ENCODE measurements at regions not wholly inside any gene's neighbourhood (a gene's known extent, or its start where the extent isn't known, plus 50 kb on each side); places are given as distances from the start of the nearest gene placed in this dataset.
A peak's percentile ranks its signal among the peaks of the same experiment; 100 is the strongest.

DNA sequence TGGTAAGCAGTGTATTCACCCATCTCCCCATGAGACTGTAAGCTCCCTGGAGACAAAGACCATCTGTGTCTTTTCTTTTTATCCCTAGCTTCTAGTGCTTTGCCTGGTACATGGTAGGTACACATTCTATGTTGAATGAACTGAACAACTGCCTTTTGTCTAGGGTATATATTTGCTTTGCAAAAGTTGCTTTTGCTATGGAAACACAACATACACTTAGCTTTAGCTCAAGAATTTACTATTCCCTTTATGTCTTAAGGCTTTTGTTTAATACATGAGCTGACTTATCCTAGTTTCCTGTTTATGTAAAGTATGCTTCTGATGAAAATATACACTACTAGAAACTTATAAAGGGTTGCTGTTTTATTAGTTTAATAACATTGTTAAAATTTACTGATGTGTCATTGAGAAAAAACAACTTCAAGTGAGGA lies 198.2 kb downstream of the PRL start:
- Histone ChIP-seq H3K79me1 (ENCODE audit: low read depth in 1 of 2, low read length in 2 of 2) (0 out of 4 replicates have a peak, but pooled peaks cover 0 to 5% of the 10 kb centered on the region in 2 experiments), H3K9me3 (ENCODE audit: control insufficient read depth, insufficient read depth, low read length) (no peaks in the 10 kb centered on the region), H3K9ac (ENCODE audit: low read depth, low read length) (no peak overlapping the region), H2AK5ac (ENCODE audit: low read depth, low read length) (no peak overlapping the region), H2BK120ac (ENCODE audit: low read depth, low read length) (peak overlapping the region; percentile 47; the same call in 1 of the 2 replicates), H3K27ac (ENCODE audit: insufficient read depth, low read length) (no peak overlapping the region; the same call in 1 of the 2 replicates), H4K91ac (ENCODE audit: insufficient read depth, low read depth, low read length) (no peak overlapping the region), H3K23ac (ENCODE audit: low read depth, low read length) (no peak overlapping the region), H2AK9ac (replicated peaks; ENCODE audit: low read depth, low read length, poor library complexity) (no peak overlapping the region), H4K8ac (ENCODE audit: low read depth in 2 of 2, low read length in 2 of 2) (no peak overlapping the region), H2BK20ac (ENCODE audit: low read depth, low read length) (peak overlapping the region; percentile 69; the same call in 1 of the 2 replicates), H4K20me1 (ENCODE audit: insufficient read depth, low read length) (no peaks in the 10 kb centered on the region), H3K4me2 (ENCODE audit: low read depth, low read length) (no peak overlapping the region), H3K4me1 (ENCODE audit: control insufficient read depth, insufficient read depth, low read length) (peaks cover 7% of the 10 kb centered on the region), H3K36me3 (ENCODE audit: control insufficient read depth, insufficient read depth, low read length) (no peaks in the 10 kb centered on the region), H2BK5ac (ENCODE audit: low read depth, low read length, poor library complexity, severe bottlenecking) (peak overlapping the region; percentile 59), H3K9me1 (ENCODE audit: insufficient read depth, low read length) (peaks cover 2% of the 10 kb centered on the region; the same call in 1 of the 2 replicates), H3K14ac (replicated peaks; ENCODE audit: low read depth, low read length) (0 out of 2 replicates have a peak overlapping the region, but pooled peaks have one; percentile 37), H2BK15ac (ENCODE audit: low read depth, low read length) (0 out of 3 replicates have a peak overlapping the region, but pooled peaks have one; percentile 2), H4K5ac (ENCODE audit: low read depth, low read length) (no peak overlapping the region; the same call in 1 of the 2 replicates), H3K18ac (ENCODE audit: low read depth, low read length) (peak overlapping the region; percentile 80; the same call in 1 of the 2 replicates), H3K27me3 (ENCODE audit: control insufficient read depth, insufficient read depth, low read length) (no peaks in the 10 kb centered on the region), H3K4me3 (ENCODE audit: insufficient read depth, low read depth, low read length) (no peak overlapping the region), H3K56ac (ENCODE audit: extremely low read depth, insufficient read depth, low read length) (no peak overlapping the region), H2AFZ (replicated peaks; ENCODE audit: low read length, poor library complexity) (no peak overlapping the region), H3K4ac (ENCODE audit: low read depth, low read length) (peak overlapping the region; percentile 43; the same call in 1 of the 2 replicates)
- ChIA-PET CTCF (interaction anchor here (0.7 kb wide), 1 partner anchor 161 kb away, joined by 3 read pairs; no protein-coding TSS in a partner anchor), POLR2A (ENCODE audit: unreplicated experiment) (no interaction called here)
- intact Hi-C loops (cut with micrococcal nuclease) = no loop called here
- DNase-seq = peak; percentile 71
- in situ Hi-C loops (cut with MboI; ENCODE audit: low sequenced_read_pairs) = no loop called here
- no TSS peak for BruUV-seq (replicated peaks)
- TF ChIP-seq, protein P1, sequence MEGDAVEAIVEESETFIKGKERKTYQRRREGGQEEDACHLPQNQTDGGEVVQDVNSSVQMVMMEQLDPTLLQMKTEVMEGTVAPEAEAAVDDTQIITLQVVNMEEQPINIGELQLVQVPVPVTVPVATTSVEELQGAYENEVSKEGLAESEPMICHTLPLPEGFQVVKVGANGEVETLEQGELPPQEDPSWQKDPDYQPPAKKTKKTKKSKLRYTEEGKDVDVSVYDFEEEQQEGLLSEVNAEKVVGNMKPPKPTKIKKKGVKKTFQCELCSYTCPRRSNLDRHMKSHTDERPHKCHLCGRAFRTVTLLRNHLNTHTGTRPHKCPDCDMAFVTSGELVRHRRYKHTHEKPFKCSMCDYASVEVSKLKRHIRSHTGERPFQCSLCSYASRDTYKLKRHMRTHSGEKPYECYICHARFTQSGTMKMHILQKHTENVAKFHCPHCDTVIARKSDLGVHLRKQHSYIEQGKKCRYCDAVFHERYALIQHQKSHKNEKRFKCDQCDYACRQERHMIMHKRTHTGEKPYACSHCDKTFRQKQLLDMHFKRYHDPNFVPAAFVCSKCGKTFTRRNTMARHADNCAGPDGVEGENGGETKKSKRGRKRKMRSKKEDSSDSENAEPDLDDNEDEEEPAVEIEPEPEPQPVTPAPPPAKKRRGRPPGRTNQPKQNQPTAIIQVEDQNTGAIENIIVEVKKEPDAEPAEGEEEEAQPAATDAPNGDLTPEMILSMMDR (conservative IDR thresholded peaks at IDR 0.05; ENCODE audit: low read depth, low read length) = no peak
- TF ChIP-seq CEBPB (IDR thresholded peaks at IDR 0.05; ENCODE audit: low read depth, low read length) (no peak), POLR2A (IDR thresholded peaks at IDR 0.05; ENCODE audit: low read depth, low read length) (no peak), RCOR1 (IDR thresholded peaks at IDR 0.05; ENCODE audit: insufficient replicate concordance, low read length) (no peak)
- dilution Hi-C loops (cut with HindIII; ENCODE audit: low sequenced_read_pairs, unreplicated experiment) = no loop called here
- ATAC-seq (ENCODE audit: low read depth) = peak; percentile 76
